Lung microvascular endothelial cell (primary cell): ENCODE measurements at regions not wholly inside any gene's neighbourhood (a gene's known extent, or its start where the extent isn't known, plus 50 kb on each side); places are given as distances from the start of the nearest gene placed in this dataset.
"Not testable (repeated sequence)": the region's sequence is repeated elsewhere in the genome, so short reads cannot be mapped to it uniquely, and the experiment has no call there.

Experiments used
- DNase-seq, 2 donors: peaks; one replicate each; pipeline versions ENCODE4 v3.0.0 to v3.0.0-alpha.2; 2010; ENCODE audit warnings: low read depth in 2 of 2

DNA sequence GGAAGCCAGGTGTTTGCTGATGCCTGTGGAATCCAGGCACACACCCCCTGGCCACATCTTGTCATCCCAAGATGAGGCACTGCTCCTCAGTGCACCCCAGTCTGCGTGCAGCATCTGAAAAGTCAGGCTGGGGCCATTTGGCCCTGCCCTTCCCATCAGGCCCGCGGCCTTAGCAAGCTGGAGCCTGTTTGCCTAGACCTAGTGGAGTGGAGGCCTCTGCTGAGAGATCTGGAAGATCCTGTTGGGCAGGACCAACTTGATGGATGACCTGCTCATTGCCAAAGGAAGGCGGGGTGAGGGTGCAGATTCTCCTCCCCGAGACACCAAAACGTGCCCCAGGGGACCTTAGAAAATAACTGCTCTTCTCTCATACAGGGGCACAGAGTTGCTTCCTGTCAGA is 220.2 kb downstream of the SHQ1 start:
- no peak for DNase-seq

GRCh38 chr3:72627271-72627670 is 221.0 kb downstream of the SHQ1 start:
- DNase-seq: no peak

DNA sequence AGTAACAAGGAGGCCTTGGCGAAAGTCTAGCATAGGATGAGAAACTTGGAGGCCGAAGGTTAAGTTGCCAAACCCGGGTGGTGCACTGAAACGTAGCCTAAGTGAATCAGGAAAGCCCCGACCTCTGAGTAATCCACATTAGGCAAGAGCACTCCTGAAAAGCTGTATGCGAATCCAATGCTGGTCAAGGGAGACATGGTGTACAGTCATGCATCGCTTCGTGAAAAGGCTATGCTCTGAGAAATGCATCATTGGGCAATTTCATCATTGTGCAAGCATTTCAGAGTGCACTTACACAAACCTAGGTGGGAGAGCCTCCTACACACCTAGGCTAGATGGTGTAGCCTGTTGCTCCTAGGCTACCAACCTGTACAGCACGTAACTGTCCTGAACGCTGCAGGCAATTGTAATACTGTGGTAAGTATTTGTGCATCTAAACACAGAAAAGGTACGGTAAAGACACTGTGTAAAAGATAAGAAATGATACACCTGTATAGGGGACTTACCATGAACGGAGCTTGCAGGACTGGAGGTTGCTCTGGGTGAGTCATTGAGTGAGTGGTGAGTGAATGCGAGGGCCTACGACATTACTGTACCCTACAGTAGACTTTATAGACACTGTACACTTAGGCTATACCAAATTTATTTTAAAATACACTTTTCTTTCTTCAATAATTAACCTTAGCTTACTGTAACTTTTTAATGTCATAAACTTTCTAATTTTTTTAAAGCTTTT is 222.5 kb downstream of the SHQ1 start:
- DNase-seq: no peak

DNA sequence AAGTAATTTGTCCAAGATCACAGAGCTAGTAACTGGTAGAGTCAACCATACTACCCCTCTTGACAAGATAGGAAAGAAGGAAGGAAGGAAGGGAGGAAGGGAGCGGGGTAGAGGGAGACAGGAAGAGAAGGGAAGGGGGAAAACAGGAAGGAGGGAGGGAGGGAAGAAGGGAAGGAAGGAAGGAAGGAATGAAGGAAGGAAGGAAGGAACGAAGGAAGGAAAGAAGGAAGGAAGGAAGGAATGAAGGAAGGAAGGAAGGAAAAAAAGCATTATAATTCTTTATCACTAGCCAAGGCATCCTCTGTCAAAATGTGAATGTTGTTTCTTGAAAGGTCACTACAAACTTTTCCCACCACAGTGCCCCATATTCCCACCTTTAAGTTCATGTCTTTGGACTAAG is 223.6 kb downstream of the SHQ1 start:
- DNase-seq: no peak

DNA sequence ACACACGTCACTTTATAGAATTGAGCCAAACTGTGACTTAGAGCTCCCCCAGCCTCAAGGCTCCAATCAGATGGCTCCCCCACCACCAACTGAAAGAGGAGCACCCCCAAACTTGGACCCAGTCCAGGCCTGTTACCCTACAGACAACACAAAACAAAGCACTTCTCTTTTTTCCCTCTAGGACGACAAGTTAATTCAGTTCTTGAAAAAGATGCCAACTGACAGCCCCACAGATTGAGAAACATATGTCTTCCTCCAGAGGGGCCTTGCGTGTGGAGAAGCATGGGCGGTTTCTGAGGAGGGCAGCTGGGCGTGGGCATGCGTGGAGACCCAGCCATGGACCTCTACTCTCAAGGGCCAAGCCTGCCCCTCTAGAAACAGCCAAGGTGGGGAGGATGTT is 229.5 kb downstream of the SHQ1 start:
- no peak for DNase-seq

- DNase-seq: no peak
These were observed 230.7 kb downstream of the SHQ1 start for GRCh38 chr3:72617424-72618024.

DNA sequence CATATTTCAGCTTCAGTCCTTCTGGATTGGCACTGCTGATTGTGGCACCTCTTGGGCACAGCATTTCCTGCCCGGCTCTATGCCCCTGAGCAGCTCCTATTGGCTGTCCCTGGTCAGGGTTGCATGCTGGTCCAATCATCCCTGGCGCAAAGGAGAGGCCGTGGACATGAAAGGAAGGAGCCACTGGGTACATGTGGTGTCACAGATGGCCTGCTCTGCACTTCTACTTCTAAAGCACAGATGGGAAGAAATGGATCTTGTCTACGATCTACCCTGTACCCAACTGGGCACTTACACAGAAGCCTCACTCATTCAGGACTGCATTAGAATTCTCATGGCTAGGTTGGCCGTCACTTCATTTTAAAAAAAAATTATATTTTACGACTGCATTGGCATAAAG is 232.5 kb downstream of the SHQ1 start:
- DNase-seq: no peak

DNA sequence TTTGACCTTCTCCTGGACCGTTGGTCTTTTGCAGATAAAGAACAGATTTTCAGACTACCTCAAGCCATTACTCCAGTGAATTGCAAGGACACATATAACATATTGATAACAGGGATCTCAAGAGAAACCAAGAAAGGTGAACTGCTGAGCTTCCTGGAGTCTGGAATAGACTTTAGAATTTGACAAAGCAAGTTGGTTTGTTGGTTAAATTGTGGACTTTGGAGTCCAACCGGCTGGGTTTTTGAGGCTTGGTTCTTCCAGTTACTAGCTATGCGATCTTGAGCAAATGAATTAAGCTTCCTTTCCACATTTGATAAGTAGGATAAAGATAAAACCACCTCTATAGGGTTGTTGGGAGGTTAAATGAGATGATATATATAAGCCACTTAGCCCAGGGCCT is 233.1 kb downstream of the SHQ1 start:
- DNase-seq: no peak

DNA sequence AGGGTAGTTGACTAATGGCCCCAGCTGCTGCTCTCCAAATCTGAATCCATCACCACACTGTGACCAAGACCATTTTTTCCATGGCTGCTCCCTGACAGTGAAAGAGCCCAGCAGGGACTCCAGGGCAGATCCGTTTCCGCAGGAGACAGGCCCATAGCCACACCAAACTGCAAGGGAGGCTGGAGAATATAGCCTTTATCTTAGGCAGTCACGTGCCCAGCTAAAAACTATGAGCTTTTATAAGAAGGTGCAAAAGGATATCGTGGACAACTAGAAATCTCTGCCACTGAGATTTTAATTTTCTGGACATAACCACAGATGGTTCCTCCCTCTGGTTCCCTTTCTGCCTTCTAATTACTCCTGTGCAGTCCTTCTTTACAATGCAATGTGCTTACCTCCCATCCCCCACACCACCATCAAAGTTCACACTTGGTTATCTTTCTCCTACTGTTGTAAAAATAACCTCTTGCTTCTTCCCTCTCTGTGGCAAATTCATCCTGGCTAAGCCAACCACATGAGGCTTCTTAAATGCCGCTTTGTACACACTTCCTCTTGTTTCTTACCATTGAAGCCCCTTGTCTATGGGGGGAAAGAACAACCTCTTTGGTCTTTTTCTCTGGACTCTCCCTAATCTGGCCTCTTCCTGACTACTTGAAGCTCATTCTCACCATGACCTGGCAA is 233.7 kb downstream of the SHQ1 start:
- no peak for DNase-seq

DNA sequence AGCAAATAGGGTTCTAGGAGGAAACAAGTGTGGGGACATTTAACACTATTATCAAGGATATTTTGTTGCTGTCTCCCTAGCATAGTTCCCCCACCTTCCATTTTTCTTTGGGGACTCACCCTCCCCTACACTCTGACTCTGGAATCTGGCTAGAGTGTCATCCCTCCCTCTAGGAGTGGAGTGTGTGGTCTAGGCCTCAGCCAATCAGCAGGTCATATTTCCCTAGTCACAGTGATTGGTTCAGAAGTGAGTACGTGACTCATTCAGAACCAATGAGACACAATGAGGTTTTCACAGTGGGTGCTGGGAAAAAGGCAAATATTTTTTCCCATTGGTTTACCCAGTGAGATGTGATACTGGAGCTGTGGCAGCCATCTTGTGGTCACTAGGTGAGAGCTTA is 234.4 kb downstream of the SHQ1 start:
- DNase-seq: no peak

GRCh38 chr3:72609114-72609513 is 239.1 kb downstream of the SHQ1 start:
- not testable (repeated sequence) for DNase-seq

GRCh38 chr3:72606005-72606800 is 242.0 kb downstream of the SHQ1 start:
- no peak for DNase-seq

DNA sequence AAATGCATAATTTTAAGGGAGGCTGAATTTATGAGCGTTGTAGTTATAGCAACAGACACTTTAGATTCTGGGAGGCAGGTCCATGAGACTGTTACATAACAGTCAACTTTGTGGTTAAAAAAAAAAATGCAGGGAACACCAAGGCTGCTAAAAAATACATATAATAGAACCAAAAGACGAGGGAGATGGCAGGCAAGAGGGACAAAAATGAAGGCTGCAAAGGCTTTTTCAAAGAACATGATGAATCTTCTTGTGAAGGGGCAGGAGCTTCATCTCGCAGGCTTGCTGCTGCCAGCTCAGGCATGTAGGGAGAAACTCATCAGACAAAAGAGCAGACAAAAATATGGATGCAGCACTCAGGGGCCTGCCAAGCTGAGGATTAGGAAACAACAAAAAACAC is 243.9 kb downstream of the SHQ1 start:
- no peak for DNase-seq

GRCh38 chr3:72601983-72602750 is 246.1 kb downstream of the SHQ1 start:
- no peak for DNase-seq

DNA sequence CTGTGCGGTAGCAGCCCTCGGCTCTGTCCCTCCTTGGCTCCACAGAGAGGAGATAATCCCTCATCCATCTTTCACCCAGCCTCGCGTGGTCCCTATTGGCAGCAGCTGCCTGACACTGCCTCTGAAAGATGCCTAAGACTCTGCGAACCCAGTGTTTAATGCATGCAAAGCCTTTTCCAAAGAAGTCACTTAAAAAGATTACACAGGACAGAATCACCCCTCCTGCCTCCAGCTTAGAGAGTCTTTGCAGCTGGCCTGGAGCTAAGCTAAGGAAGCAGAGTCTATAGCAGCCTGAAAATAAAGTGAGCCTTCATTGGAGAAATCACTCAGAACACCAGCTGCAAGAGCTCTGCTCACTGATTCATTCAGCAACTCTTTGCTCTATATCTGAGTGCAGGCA is 247.2 kb downstream of the SHQ1 start:
- DNase-seq: no peak

DNA sequence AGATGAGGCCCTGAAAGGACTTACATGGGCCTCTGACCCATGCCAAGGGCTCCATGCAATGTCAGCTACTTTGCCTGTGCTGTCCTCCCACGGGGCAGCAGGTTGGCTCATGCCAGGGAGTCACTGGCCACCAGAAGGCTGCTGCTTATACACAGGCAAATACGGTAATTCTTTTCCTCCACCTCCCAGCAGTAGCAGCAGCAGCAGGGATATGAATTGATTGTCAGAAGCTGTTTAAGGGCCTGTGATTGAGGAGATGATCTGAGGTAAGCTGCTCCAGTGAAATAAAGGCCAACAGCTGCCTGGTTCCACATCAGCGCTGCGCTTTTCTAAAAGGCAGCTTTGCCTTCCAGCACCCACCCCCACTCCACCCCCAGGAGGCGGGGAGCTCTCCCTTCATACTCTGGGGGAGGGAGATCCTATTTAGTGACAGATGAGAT is 250.5 kb downstream of the SHQ1 start:
- DNase-seq: no peak

GRCh38 chr3:72597043-72597442 is 251.2 kb downstream of the SHQ1 start:
- no peak for DNase-seq

DNA sequence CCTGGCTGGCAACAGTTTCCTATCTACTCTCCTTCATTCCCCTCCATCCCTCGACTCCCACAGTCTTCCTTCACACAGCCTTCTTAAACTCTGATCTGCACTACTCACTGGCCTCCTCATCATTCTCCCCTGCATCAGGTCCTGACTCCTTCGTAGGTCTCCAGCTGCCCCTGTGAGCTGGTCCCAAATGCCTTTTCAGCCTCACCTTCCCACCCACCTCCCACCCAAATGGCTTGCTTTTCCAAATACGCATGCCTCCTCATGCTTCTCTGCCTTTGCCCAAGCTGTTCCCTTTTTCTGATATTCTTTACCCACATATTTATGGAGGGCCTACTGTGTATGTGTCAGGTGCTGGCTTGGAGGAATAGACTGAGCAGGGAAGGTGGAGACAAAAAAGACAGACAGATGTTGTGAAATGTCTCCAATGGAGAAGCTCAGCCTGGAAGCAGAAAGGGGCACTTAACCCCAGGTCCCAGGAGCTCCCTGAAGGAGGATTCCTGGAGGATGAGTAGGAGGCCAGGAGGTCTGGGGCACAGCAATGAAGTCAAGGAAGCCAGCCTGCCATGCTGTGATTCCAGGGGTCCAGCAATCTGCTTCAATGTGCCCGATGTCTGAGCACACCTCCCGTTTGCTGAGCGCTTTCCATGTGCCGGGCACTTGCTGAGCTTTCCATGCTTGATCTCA is 252.2 kb downstream of the SHQ1 start:
- DNase-seq: no peak

DNA sequence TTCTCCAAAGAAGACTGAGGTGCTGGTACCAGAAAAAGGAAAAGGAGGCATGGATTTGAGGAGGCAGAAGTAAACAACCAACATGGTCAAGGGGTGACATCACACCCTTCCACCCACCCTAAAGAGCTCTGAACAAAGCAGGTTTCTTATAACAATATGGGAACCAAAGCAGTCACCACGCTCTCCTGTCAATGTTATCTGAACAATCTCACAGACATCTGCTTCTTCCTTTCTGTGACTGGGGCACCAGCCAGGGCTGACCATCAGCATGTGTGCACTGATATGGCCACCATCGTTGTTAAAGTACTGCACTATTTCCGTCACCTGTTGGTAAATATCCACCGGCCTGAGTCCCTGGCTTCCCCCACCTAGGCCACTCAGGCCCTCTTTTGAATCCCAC is 252.9 kb downstream of the SHQ1 start:
- DNase-seq: no peak

DNA sequence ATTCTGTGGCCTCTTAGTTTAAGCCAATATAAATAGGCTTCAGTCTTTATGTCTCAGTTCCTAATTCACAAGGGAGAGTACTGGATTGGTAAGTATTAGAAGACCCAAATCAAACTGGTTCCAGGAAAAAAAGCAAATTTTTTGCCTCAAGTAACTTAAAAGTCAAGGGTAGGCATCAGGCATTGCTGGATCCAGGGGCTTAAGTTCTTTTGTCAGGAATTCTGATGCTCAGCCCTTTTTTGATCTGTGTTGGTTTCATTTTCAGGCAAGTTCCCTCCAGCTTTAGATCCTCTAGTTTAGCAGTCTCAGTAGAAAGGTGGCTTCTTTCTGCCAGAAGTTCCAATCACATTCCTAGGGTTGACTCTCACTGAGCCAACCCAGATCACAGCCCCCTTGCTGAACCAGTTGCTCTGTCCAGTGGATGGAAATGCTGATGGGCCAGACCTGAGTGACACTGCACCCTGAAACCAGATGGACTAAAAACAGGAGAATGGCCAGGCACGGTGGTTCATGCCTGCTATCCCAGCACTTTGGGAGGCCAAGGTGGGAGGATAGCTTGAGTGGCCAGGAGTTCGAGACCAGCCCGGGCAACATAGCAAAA is 253.5 kb downstream of the SHQ1 start:
- DNase-seq: no peak
